CD4-positive, alpha-beta T cell treated with Interleukin-6 for 4 hours (primary cell): ENCODE measurements at regions not wholly inside any gene's neighbourhood (a gene's known extent, or its start where the extent isn't known, plus 50 kb on each side); places are given as distances from the start of the nearest gene placed in this dataset.

Experiments
- DNase-seq: peaks from one replicate; pipeline ENCODE4 v3.0.0-alpha.2; 2020; ENCODE audit warnings: mixed read lengths

DNA sequence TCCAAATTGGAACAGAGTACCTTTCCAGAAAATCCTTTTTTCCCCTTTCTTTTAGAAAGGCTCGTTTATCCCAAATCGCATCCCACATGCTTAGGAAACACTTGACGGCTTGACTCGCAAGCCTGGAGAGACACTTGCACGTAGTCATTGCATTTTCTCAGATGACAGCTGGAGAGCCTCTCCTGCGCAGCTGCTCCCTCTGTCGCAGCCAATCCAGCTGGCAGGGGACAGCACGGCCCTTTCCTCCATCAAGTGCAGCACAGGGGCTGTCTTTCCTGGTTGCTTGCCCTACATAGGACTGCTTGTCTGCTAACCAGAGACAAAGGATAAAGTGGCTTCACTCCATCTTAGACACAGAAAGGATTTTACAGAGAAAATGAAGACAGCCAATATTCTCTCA is 77.6 kb upstream of the RGS17 start:
- no peak for DNase-seq

DNA sequence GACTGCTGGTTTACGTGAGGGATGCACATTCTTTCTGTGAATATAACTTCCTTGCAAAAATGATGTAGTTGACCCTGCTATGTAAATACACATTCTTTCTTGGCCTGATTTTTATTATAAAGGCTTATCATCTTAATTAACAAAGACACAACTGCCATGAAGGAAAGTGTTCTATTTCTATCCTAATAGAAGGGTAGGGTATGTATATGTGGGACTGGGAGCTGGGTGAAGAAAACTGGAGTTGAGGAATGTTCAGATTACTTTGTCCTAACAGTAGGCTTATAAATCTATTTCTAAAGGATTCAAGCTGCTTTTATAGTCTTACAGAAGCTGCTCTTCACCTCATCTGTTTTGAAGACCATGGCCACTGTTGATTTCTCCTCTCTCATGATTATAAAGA is 76.5 kb upstream of the RGS17 start:
- no peak for DNase-seq

DNA sequence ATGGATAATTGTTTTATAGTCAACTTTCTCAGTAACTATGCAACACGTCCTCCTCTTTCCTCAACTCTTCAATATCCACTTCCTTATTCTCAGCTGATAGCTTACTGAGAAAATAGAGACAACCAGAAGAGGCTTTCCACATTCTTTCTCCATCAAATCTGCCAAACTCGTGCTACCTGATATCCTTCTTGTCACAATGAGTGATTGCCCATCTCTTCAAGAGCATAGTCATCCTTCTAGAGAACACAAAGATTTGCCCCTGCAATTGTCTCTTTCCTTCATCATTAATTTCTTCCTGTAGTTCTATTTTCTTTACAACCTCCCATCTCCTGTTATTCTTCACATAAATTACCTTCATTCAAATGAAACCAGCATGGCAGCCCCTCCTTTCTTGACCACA is 75.9 kb upstream of the RGS17 start:
- no peak for DNase-seq

DNA sequence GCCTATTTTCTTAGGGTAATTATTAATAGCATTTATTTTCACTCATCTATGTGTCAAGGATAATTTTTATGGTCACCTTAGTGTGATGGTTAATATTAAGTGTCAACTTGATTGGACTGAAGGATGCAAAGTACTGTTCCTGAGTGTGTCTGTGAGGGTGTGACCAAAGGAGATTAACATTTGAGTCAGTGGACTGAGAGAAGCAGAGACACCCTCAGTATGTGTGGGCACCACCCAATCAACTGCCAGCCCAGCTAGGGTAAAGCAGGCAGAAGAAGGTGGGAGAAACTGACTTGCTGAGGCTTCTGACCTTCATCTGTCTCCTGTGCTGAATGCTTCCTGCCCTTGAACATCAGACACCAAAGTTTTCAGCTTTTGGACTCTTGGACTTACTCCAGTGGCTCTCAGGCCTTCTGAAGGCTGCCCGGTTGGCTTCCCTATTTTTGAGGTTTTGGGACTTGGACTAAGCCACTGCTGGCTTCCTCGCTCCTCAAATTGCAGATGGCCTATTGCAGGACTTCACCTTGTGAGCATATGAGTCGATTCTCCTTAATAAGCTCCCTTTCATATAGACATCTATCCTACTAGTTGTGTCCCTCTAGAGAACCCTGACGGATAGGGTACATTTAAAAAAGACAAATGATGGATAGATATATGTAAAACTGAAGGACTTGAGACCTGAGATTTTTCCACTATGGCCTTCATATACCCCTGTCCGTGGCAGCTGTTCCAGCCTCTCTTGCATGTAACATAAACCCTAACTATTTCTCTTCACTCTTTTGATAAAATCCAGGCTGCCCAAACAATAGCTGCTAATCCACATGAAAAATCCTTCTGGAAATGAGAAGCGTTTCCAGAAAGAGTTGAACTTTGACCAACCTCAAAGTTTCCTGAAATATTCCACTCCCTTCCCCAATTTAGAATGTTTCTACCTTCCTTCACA is 62.1 kb upstream of the RGS17 start:
- DNase-seq: no peak

DNA sequence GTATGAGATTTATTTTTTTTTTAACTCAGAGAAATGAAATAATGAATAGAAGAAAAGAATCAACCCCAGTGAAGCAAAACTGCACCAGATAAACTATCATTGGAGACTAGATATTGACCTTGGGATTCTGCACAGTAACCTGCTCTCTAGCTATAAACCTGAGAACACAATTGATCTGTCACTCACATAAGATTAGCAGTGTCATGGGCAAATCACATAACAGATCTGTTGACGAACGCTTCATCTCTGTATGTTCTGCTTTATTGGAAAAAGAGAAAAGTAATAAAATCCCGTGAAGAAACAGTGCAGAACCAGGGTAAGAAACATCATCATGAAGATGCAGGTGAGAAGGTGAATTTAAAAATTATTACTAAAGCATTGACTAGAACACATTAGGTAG is 52.8 kb upstream of the RGS17 start:
- no peak for DNase-seq
